ENCODE measurements at regions not wholly inside any gene's neighbourhood (a gene's known extent, or its start where the extent isn't known, plus 50 kb on each side); places are given as distances from the start of the nearest gene placed in this dataset.
"Not testable (repeated sequence)": the region's sequence is repeated elsewhere in the genome, so short reads cannot be mapped to it uniquely, and the experiment has no call there.

GRCh38 chr4:130023088-130023487, 927.1 kb downstream of the C4orf33 start:
- H3K4me1 Mint-ChIP-seq, result no peaks in the 10 kb centered on the region
- peaks cover 0 to 3% of the 10 kb centered on the region in 2 experiments for H3K9me3 ChIP-seq (ENCODE audit: control insufficient read depth in 2 of 2, low read length in 2 of 2)
- H3K4me3 ChIP-seq (ENCODE audit: low read depth, low read length), result no peak overlapping the region
- peaks cover 0 to 8% (median 0%) of the 10 kb centered on the region in 7 donors for H3K9me3 Mint-ChIP-seq
- ATAC-seq (ENCODE audit: low read depth in 2 of 2), result no peak
- H3K36me3 Mint-ChIP-seq, result no peaks in the 10 kb centered on the region
- no peak for DNase-seq
- H3K27me3 ChIP-seq (ENCODE audit: control insufficient read depth, insufficient read depth, low read length), result no peaks in the 10 kb centered on the region
- no peaks in the 10 kb centered on the region for H3K4me1 ChIP-seq (ENCODE audit: control insufficient read depth, insufficient read depth, low read length, poor library complexity, severe bottlenecking)
- H3K27ac ChIP-seq (ENCODE audit: insufficient read depth, low read length, poor library complexity, severe bottlenecking), result no peak overlapping the region
- no peaks in the 10 kb centered on the region for H3K27me3 Mint-ChIP-seq
- H3K4me3 Mint-ChIP-seq, result no peak overlapping the region
- H3K27ac Mint-ChIP-seq, result no peak overlapping the region
- no peaks in the 10 kb centered on the region for H3K36me3 ChIP-seq (ENCODE audit: control insufficient read depth, insufficient read depth, low read length)

DNA sequence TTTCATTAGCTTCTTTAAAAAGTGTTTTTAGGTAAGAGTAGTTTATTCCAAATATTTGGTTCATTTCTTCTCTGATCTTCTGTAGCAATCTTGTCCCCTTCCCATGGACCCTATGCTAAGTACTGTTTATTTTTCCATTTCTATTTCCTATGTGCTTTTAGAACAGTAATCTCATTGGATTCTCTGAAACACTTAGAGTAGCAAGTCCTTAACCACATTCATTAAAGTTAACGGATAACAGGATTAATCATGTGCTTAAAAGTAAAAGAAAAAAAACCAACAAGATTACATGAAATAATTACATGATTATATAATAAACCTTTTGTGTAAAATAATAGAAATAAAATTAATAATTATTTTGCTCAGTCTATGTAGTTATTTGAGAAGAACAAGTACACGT, 929.7 kb downstream of the C4orf33 start:
- DNase-seq (no peak), ATAC-seq (ENCODE audit: low read depth in 2 of 2) (no peak)
- no peaks in the 10 kb centered on the region for H3K4me1 Mint-ChIP-seq
- Histone ChIP-seq H3K27me3 (ENCODE audit: control insufficient read depth, insufficient read depth, low read length) (no peaks in the 10 kb centered on the region), H3K4me1 (ENCODE audit: control insufficient read depth, insufficient read depth, low read length, poor library complexity, severe bottlenecking) (no peaks in the 10 kb centered on the region), H3K9me3 (ENCODE audit: control insufficient read depth in 2 of 2, low read length in 2 of 2) (peaks cover 0 to 3% of the 10 kb centered on the region in 2 experiments), H3K27ac (ENCODE audit: insufficient read depth, low read length, poor library complexity, severe bottlenecking) (no peak overlapping the region), H3K36me3 (ENCODE audit: control insufficient read depth, insufficient read depth, low read length) (no peaks in the 10 kb centered on the region), H3K4me3 (ENCODE audit: low read depth, low read length) (no peak overlapping the region)
- H3K9me3 Mint-ChIP-seq, result peaks cover 0 to 8% (median 0%) of the 10 kb centered on the region in 7 donors
- no peak overlapping the region for H3K27ac Mint-ChIP-seq
- H3K4me3 Mint-ChIP-seq, result no peak overlapping the region
- H3K36me3 Mint-ChIP-seq, result no peaks in the 10 kb centered on the region
- H3K27me3 Mint-ChIP-seq, result no peaks in the 10 kb centered on the region

DNA sequence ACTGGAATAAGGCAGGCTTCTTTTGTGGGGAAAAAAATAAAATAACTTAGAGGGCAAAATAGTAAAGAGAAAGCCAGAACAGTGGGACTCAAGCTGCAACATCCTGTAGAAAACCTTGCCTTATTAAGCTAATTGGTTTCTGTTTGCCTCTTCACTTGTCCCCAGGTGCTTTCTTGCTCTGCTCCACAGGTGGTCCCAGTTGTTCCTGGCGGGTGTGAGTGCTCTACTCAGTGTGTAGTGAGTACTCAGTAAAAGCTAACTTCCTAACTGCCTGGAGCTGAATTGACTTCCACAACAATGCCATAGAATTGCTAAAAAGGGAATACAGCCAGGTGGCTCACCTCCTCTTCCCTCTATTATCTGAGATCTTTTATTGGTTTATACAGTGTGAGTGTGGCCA, 930.2 kb downstream of the C4orf33 start:
- H3K27me3 ChIP-seq (ENCODE audit: control insufficient read depth, insufficient read depth, low read length), result no peaks in the 10 kb centered on the region
- ATAC-seq (ENCODE audit: low read depth in 2 of 2), result no peak
- H3K4me1 Mint-ChIP-seq, result no peaks in the 10 kb centered on the region
- H3K27ac Mint-ChIP-seq, result no peak overlapping the region
- H3K4me3 Mint-ChIP-seq, result no peak overlapping the region
- H3K36me3 Mint-ChIP-seq, result no peaks in the 10 kb centered on the region
- H3K27me3 Mint-ChIP-seq, result no peaks in the 10 kb centered on the region
- H3K4me1 ChIP-seq (ENCODE audit: control insufficient read depth, insufficient read depth, low read length, poor library complexity, severe bottlenecking), result no peaks in the 10 kb centered on the region
- no peak overlapping the region for H3K4me3 ChIP-seq (ENCODE audit: low read depth, low read length)
- no peak for DNase-seq
- H3K36me3 ChIP-seq (ENCODE audit: control insufficient read depth, insufficient read depth, low read length), result no peaks in the 10 kb centered on the region
- H3K27ac ChIP-seq (ENCODE audit: insufficient read depth, low read length, poor library complexity, severe bottlenecking), result no peak overlapping the region
- peaks cover 0 to 7% (median 1%) of the 10 kb centered on the region in 7 donors for H3K9me3 Mint-ChIP-seq
- H3K9me3 ChIP-seq (ENCODE audit: control insufficient read depth in 2 of 2, low read length in 2 of 2), result peaks cover 0 to 1% of the 10 kb centered on the region in 2 experiments

DNA sequence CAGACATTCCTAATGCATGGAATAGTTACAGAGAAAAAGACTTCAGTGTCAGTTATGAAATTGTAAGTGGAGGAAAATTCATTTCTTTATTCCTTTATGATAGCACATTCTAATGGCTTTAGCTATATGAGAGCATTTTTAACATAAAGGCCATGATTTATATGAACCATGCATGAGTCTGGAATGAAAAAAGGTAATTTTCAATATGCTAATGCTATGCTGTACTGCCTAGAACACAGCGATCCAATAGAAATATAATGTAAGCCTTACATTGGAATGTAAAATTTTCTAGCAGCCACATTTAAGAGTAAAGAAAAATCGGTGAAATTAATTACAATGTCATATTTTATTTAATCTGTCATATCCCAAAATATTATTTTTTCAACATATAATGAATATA, 932.0 kb downstream of the C4orf33 start:
- Histone ChIP-seq H3K9me3 (ENCODE audit: control insufficient read depth in 2 of 2, low read length in 2 of 2) (no peaks in the 10 kb centered on the region), H3K36me3 (ENCODE audit: control insufficient read depth, insufficient read depth, low read length) (no peaks in the 10 kb centered on the region), H3K4me1 (ENCODE audit: control insufficient read depth, insufficient read depth, low read length, poor library complexity, severe bottlenecking) (no peaks in the 10 kb centered on the region), H3K27ac (ENCODE audit: insufficient read depth, low read length, poor library complexity, severe bottlenecking) (no peak overlapping the region), H3K27me3 (ENCODE audit: control insufficient read depth, insufficient read depth, low read length) (no peaks in the 10 kb centered on the region), H3K4me3 (ENCODE audit: low read depth, low read length) (no peak overlapping the region)
- DNase-seq (no peak), ATAC-seq (ENCODE audit: low read depth in 2 of 2) (no peak)
- H3K9me3 Mint-ChIP-seq, result peaks cover 0 to 7% (median 2%) of the 10 kb centered on the region in 7 donors
- H3K27ac Mint-ChIP-seq, result no peak overlapping the region
- no peaks in the 10 kb centered on the region for H3K27me3 Mint-ChIP-seq
- H3K4me1 Mint-ChIP-seq, result no peaks in the 10 kb centered on the region
- H3K36me3 Mint-ChIP-seq, result no peaks in the 10 kb centered on the region
- H3K4me3 Mint-ChIP-seq, result no peak overlapping the region

- Histone ChIP-seq H3K4me1 (ENCODE audit: control insufficient read depth, insufficient read depth, low read length, poor library complexity, severe bottlenecking) (no peaks in the 10 kb centered on the region), H3K9me3 (ENCODE audit: control insufficient read depth in 2 of 2, low read length in 2 of 2) (no peaks in the 10 kb centered on the region), H3K36me3 (ENCODE audit: control insufficient read depth, insufficient read depth, low read length) (no peaks in the 10 kb centered on the region), H3K4me3 (ENCODE audit: low read depth, low read length) (no peak overlapping the region), H3K27ac (ENCODE audit: insufficient read depth, low read length, poor library complexity, severe bottlenecking) (no peak overlapping the region), H3K27me3 (ENCODE audit: control insufficient read depth, insufficient read depth, low read length) (no peaks in the 10 kb centered on the region)
- Mint-ChIP-seq H3K4me3 (no peak overlapping the region), H3K27me3 (no peaks in the 10 kb centered on the region), H3K4me1 (no peaks in the 10 kb centered on the region), H3K27ac (no peak overlapping the region), H3K36me3 (no peaks in the 10 kb centered on the region), H3K9me3 (peaks cover 0 to 7% (median 4%) of the 10 kb centered on the region in 7 donors)
- ATAC-seq (ENCODE audit: low read depth in 2 of 2), result no peak
- no peak for DNase-seq
Observed at GRCh38 chr4:130028552-130028951, 932.6 kb downstream of the C4orf33 start.

GRCh38 chr4:130029442-130029841, 933.5 kb downstream of the C4orf33 start:
- no peaks in the 10 kb centered on the region for H3K36me3 ChIP-seq (ENCODE audit: control insufficient read depth, insufficient read depth, low read length)
- no peak for ATAC-seq (ENCODE audit: low read depth in 2 of 2)
- no peaks in the 10 kb centered on the region for H3K27me3 ChIP-seq (ENCODE audit: control insufficient read depth, insufficient read depth, low read length)
- Mint-ChIP-seq H3K27me3 (no peaks in the 10 kb centered on the region), H3K4me1 (no peaks in the 10 kb centered on the region), H3K4me3 (no peak overlapping the region), H3K27ac (no peak overlapping the region), H3K36me3 (no peaks in the 10 kb centered on the region), H3K9me3 (peaks cover 0 to 6% (median 4%) of the 10 kb centered on the region in 7 donors)
- no peak for DNase-seq
- H3K9me3 ChIP-seq (ENCODE audit: control insufficient read depth in 2 of 2, low read length in 2 of 2), result no peaks in the 10 kb centered on the region
- no peak overlapping the region for H3K4me3 ChIP-seq (ENCODE audit: low read depth, low read length)
- H3K4me1 ChIP-seq (ENCODE audit: control insufficient read depth, insufficient read depth, low read length, poor library complexity, severe bottlenecking), result no peaks in the 10 kb centered on the region
- no peak overlapping the region for H3K27ac ChIP-seq (ENCODE audit: insufficient read depth, low read length, poor library complexity, severe bottlenecking)

- H3K27ac Mint-ChIP-seq, result no peak overlapping the region
- Histone ChIP-seq H3K27ac (ENCODE audit: insufficient read depth, low read length, poor library complexity, severe bottlenecking) (no peak overlapping the region), H3K36me3 (ENCODE audit: control insufficient read depth, insufficient read depth, low read length) (no peaks in the 10 kb centered on the region), H3K4me3 (ENCODE audit: low read depth, low read length) (no peak overlapping the region), H3K27me3 (ENCODE audit: control insufficient read depth, insufficient read depth, low read length) (no peaks in the 10 kb centered on the region), H3K4me1 (ENCODE audit: control insufficient read depth, insufficient read depth, low read length, poor library complexity, severe bottlenecking) (no peaks in the 10 kb centered on the region), H3K9me3 (ENCODE audit: control insufficient read depth in 2 of 2, low read length in 2 of 2) (no peaks in the 10 kb centered on the region)
- H3K4me3 Mint-ChIP-seq, result no peak overlapping the region
- peaks cover 0 to 6% (median 4%) of the 10 kb centered on the region in 7 donors for H3K9me3 Mint-ChIP-seq
- no peaks in the 10 kb centered on the region for H3K27me3 Mint-ChIP-seq
- DNase-seq (no peak), ATAC-seq (ENCODE audit: low read depth in 2 of 2) (no peak)
- H3K36me3 Mint-ChIP-seq, result no peaks in the 10 kb centered on the region
- no peaks in the 10 kb centered on the region for H3K4me1 Mint-ChIP-seq
Observed at GRCh38 chr4:130031858-130032257, 935.9 kb downstream of the C4orf33 start.

DNA sequence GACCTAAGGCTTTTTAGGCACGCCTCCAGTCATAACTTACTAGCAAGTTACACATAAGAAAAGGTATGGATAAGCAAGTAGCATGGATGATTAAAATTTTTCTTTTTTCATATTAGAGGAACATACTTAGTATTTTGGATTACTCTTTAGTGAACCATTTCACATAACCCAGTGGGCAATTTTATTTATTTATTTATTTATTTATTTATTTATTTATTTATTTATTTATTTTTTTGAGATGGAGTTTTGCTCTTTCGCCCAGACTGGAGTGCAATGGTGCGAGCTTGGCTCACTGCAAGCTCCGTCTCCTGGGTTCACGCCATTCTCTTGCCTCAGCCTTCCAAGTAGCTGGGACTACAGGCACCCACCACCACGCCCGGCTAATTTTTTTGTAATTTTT, 937.7 kb downstream of the C4orf33 start:
- H3K27ac ChIP-seq (ENCODE audit: insufficient read depth, low read length, poor library complexity, severe bottlenecking); H3K36me3 Mint-ChIP-seq; ATAC-seq (ENCODE audit: low read depth in 2 of 2); H3K4me1 ChIP-seq (ENCODE audit: control insufficient read depth, insufficient read depth, low read length, poor library complexity, severe bottlenecking); H3K36me3 ChIP-seq (ENCODE audit: control insufficient read depth, insufficient read depth, low read length); H3K4me3 Mint-ChIP-seq; H3K4me3 ChIP-seq (ENCODE audit: low read depth, low read length); H3K27me3 Mint-ChIP-seq; H3K4me1 Mint-ChIP-seq; H3K27ac Mint-ChIP-seq; H3K9me3 ChIP-seq (ENCODE audit: control insufficient read depth in 2 of 2, low read length in 2 of 2); H3K27me3 ChIP-seq (ENCODE audit: control insufficient read depth, insufficient read depth, low read length); H3K9me3 Mint-ChIP-seq; DNase-seq: not testable (repeated sequence)

Measured in CD4-positive, CD25-positive, alpha-beta regulatory T cell (primary cell).